ENCODE measurements at regions not wholly inside any gene's neighbourhood (a gene's known extent, or its start where the extent isn't known, plus 50 kb on each side); places are given as distances from the start of the nearest gene placed in this dataset.
"Not testable (repeated sequence)": the region's sequence is repeated elsewhere in the genome, so short reads cannot be mapped to it uniquely, and the experiment has no call there.

- H3K36me3 ChIP-seq (ENCODE audit: control insufficient read depth, insufficient read depth, low read length) = no peaks in the 10 kb centered on the region
- no peaks in the 10 kb centered on the region for H3K9me3 ChIP-seq (ENCODE audit: control insufficient read depth, low read length)
- no peaks in the 10 kb centered on the region for H3K79me2 ChIP-seq
- no peak for TF ChIP-seq CTCF (IDR thresholded peaks at IDR 0.05)
- H3K9ac ChIP-seq = no peak overlapping the region
- no peak overlapping the region for H3K4me2 ChIP-seq (ENCODE audit: low read length)
- H3K4me3 ChIP-seq (ENCODE audit: low read depth, low read length) = no peak overlapping the region
- H2AFZ ChIP-seq = no peak overlapping the region
- H3K4me1 ChIP-seq = no peaks in the 10 kb centered on the region
- no peaks in the 10 kb centered on the region for H3K27me3 ChIP-seq (ENCODE audit: control insufficient read depth, insufficient read depth, low read length)
- H3K27ac ChIP-seq = no peak overlapping the region
Measured at GRCh38 chr7:69115788-69116187, 482.5 kb upstream of the AUTS2 start.

- not testable (repeated sequence) for H3K9ac ChIP-seq; H3K79me2 ChIP-seq; H3K4me1 ChIP-seq; H2AFZ ChIP-seq; H3K36me3 ChIP-seq (ENCODE audit: control insufficient read depth, insufficient read depth, low read length); H3K4me2 ChIP-seq (ENCODE audit: low read length); H3K27ac ChIP-seq; H3K27me3 ChIP-seq (ENCODE audit: control insufficient read depth, insufficient read depth, low read length); H3K9me3 ChIP-seq (ENCODE audit: control insufficient read depth, low read length); H3K4me3 ChIP-seq (ENCODE audit: low read depth, low read length)
Measured at GRCh38 chr7:69116196-69116595, 482.1 kb upstream of the AUTS2 start.

GRCh38 chr7:69122953-69123352 lies 475.3 kb upstream of the AUTS2 start:
- H3K27me3 ChIP-seq (ENCODE audit: control insufficient read depth, insufficient read depth, low read length) = no peaks in the 10 kb centered on the region
- H2AFZ ChIP-seq = no peak overlapping the region
- no peaks in the 10 kb centered on the region for H3K4me1 ChIP-seq
- H3K4me3 ChIP-seq (ENCODE audit: low read depth, low read length) = no peak overlapping the region
- H3K9ac ChIP-seq = no peak overlapping the region
- H3K36me3 ChIP-seq (ENCODE audit: control insufficient read depth, insufficient read depth, low read length) = no peaks in the 10 kb centered on the region
- H3K27ac ChIP-seq = no peak overlapping the region
- no peak for TF ChIP-seq CTCF (IDR thresholded peaks at IDR 0.05)
- H3K4me2 ChIP-seq (ENCODE audit: low read length) = no peak overlapping the region
- no peaks in the 10 kb centered on the region for H3K79me2 ChIP-seq
- no peaks in the 10 kb centered on the region for H3K9me3 ChIP-seq (ENCODE audit: control insufficient read depth, low read length)

GRCh38 chr7:69126896-69127479 lies 471.3 kb upstream of the AUTS2 start:
- H3K4me3 ChIP-seq (ENCODE audit: low read depth, low read length) = no peak overlapping the region
- no peaks in the 10 kb centered on the region for H3K9me3 ChIP-seq (ENCODE audit: control insufficient read depth, low read length)
- no peaks in the 10 kb centered on the region for H3K27me3 ChIP-seq (ENCODE audit: control insufficient read depth, insufficient read depth, low read length)
- H3K9ac ChIP-seq = no peak overlapping the region
- no peak overlapping the region for H2AFZ ChIP-seq
- no peak overlapping the region for H3K27ac ChIP-seq
- TF ChIP-seq CTCF (IDR thresholded peaks at IDR 0.05) = no peak
- H3K4me1 ChIP-seq = no peaks in the 10 kb centered on the region
- H3K79me2 ChIP-seq = no peaks in the 10 kb centered on the region
- no peak overlapping the region for H3K4me2 ChIP-seq (ENCODE audit: low read length)
- no peaks in the 10 kb centered on the region for H3K36me3 ChIP-seq (ENCODE audit: control insufficient read depth, insufficient read depth, low read length)

- no peak for TF ChIP-seq CTCF (IDR thresholded peaks at IDR 0.05)
- Histone ChIP-seq H3K79me2 (no peaks in the 10 kb centered on the region), H3K27ac (no peak overlapping the region)
Measured at GRCh38 chr7:69129524-69129923, 468.8 kb upstream of the AUTS2 start.

More at GRCh38 chr7:69129524-69129923, 468.8 kb upstream of the AUTS2 start:
- H3K9ac ChIP-seq = no peak overlapping the region
- H3K4me2 ChIP-seq (ENCODE audit: low read length) = no peak overlapping the region
- no peaks in the 10 kb centered on the region for H3K4me1 ChIP-seq
- no peaks in the 10 kb centered on the region for H3K27me3 ChIP-seq (ENCODE audit: control insufficient read depth, insufficient read depth, low read length)
- no peak overlapping the region for H2AFZ ChIP-seq
- no peaks in the 10 kb centered on the region for H3K36me3 ChIP-seq (ENCODE audit: control insufficient read depth, insufficient read depth, low read length)
- no peaks in the 10 kb centered on the region for H3K9me3 ChIP-seq (ENCODE audit: control insufficient read depth, low read length)
- no peak overlapping the region for H3K4me3 ChIP-seq (ENCODE audit: low read depth, low read length)
